HG03025 (cell line): ENCODE measurements at regions not wholly inside any gene's neighbourhood (a gene's known extent, or its start where the extent isn't known, plus 50 kb on each side); places are given as distances from the start of the nearest gene placed in this dataset.
"Not testable (repeated sequence)": the region's sequence is repeated elsewhere in the genome, so short reads cannot be mapped to it uniquely, and the experiment has no call there.

Experiments
- ATAC-seq: cut with Tn5 transposase; IDR thresholded peaks from one replicate; pipeline ENCODE4 v1.9.1; 2021; ENCODE audit warnings: mild to moderate bottlenecking, moderate library complexity; ENCODE audit not compliant: unreplicated experiment, low FRiP score

- ATAC-seq = not testable (repeated sequence)
Measured at GRCh38 chr1:146654763-146655162, 283.4 kb upstream of the NBPF12 start.

DNA sequence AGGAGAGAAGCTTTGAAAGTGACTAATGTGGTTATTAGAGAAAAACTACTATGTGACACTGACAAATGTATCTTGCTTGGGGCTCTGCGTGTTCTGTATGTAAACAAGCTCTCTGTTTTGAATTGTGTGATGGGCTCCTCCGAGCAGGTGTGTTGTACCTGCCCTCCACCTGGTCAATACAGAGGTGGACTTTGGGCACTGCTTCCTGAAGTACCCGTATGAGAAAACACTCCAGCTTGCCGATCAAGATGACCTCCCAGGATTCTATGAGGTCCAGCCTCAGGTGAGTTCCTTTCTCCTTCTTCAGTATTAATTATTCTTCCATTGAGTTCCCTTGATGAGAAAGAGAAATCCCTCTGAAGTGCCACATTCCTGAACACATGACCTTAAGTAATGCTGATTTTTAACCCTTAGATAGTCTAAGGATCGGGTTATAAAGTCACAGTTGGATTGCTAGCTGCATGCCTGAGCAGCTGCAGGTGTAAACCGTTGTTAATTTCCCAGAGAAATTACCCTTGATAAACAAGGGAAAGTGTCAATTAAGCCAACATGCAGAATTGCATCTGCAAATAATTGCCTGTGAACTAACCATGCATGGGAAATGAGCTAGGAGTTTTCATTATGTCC, 292.0 kb upstream of the NBPF12 start:
- not testable (repeated sequence) for ATAC-seq

DNA sequence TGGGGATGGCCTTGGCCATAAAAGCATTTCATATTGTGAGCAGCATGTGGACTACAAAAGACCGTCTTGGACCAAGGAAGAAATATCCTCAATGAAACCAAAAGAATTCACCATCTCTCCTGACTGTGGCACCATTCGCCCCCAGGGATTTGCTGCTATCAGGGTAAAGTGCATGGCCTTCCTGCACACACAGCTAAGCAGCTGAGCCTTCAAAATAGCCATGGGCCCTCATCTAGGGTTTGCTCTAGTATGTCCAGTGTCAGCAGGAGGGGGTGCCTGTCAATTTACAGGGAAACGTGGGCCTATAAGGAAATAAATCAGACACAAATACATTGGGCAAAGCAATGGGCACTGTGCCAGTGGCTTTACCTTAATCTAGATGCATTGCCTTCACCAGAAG, 296.6 kb upstream of the NBPF12 start:
- ATAC-seq = not testable (repeated sequence)

DNA sequence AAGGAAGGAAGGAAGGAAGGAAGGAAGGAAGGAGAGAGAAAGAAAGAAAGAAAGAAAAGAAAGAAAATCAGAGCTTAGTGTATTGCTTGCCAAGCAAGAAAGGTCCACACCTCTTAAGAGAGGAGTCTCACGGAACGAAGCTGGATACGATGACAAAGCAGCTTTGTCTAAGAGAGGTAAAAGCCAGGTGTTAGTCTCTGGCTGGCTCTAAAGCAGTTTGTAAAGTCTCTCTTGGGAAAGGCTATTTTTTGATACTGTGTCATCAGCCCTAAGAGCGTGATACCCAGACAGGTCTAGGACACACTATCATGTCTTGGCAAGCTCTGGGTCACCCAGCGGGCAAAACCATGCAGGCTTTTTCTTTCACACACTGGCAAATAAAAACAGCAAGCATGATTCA, 297.5 kb upstream of the NBPF12 start:
- ATAC-seq = not testable (repeated sequence)

- ATAC-seq = not testable (repeated sequence)
Measured at GRCh38 chr1:146630302-146630701, 307.8 kb upstream of the NBPF12 start.

- not testable (repeated sequence) for ATAC-seq
Measured at GRCh38 chr1:146618582-146618981, 319.5 kb upstream of the NBPF12 start.

DNA sequence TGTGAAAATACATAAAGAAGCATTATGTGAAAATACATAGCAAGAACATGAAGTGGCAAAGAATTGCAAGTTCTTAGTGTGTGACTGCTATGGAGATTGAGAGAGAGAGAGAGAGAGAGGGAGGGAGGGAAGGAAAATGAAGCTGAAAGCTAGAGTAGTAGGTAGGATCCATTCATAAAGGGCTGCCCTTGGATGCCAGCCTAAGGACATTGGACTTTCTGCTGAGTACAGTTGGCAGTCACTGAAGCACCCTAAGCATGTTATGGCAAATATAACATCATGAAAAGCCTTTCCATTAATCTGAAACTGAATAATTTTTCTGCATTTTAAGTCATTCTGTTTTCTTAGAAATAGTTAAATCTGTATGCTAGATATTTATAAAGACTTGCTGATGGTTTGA, 333.4 kb upstream of the NBPF12 start:
- not testable (repeated sequence) for ATAC-seq

DNA sequence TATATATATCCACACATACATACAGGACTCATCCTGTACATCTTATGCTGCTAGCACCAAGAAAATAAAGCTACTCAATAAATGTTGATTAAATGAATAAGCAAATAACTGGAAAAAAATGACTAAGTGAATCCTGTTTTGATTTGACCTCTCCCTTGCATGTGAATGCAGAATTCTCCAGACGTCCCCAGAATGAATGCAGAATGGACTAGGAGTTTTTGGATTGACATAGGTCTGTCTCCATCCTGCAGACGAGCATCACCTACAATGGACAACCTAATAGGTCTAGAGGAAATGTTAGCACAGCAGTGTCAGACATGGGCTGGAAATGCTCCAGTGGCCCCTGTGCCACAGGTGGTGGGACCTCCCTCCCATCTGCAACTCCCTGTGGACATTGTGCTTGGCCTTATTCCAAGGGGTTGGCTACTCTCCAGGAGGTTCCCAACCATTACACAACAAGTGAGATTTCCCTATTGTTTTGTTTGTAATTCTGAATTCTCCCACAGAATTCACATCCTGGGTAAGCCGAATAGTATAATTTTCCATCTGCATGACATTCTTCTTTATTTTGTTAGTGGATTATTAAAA, 337.3 kb upstream of the NBPF12 start:
- not testable (repeated sequence) for ATAC-seq

DNA sequence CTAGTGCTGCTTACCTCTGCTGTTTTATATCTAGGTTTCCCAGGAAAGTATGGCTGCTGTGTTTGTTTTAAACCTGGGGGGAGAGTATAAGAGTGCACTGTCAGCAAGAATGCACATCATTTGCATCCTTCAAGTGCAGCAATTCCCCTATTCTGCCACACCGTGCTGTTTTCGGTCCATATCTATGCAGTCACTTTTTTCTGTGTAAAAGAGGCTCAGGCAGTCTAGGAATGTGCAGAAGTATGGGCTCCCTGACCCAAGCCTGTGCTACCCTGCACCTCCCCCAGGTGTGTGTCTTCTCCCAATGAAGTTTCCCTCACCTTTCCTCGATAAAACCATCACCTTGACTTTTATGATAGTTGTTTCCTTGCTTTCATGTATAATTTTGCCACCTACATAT, 338.2 kb upstream of the NBPF12 start:
- ATAC-seq = not testable (repeated sequence)

- not testable (repeated sequence) for ATAC-seq
Measured at GRCh38 chr1:146581229-146581628, 352.4 kb upstream of the NOTCH2NLA start.

DNA sequence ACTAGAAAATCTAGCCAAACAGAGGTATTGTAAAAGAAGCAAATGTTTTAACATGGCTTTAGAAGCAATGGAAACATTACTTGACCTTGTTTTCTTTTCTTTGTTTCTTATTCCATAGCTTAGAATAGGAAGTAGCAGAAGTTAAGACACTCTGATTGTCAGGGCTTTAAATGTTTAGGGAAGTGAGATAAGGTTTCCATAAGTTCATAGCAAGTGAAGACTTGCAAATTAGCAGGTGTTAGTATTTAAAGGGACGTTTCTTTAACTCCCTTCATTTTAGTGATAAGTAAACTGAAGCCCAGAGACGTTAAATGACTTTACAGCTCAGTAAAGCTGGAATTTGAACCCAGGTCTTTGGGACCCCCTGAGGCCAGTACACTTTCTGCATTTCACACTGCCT, 338.7 kb upstream of the NOTCH2NLA start:
- not testable (repeated sequence) for ATAC-seq

- not testable (repeated sequence) for ATAC-seq
Measured at GRCh38 chr1:146558032-146558431, 329.2 kb upstream of the NOTCH2NLA start.

GRCh38 chr1:146556405-146556804, 327.6 kb upstream of the NOTCH2NLA start:
- ATAC-seq = not testable (repeated sequence)

DNA sequence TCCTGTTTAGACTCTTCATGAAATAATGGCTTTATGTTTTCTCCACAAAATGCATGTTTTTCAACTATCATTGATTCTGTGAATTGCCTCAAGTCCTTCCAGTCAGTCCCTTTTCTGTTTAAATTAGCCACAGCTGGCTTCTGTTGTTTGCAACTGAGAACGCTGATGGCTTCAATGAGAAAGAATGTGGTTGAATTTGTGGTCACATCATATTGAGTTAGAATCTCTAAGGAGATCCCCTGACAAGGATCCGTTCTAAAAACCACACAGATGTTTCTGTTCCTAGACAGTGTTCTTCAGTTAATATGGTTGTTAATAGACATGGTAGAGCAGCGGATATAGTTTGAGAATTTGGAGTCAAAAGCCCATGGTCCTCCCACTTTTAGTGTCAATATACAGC, 323.6 kb upstream of the NOTCH2NLA start:
- ATAC-seq = not testable (repeated sequence)

- not testable (repeated sequence) for ATAC-seq
Measured at GRCh38 chr1:146548684-146549083, 319.9 kb upstream of the NOTCH2NLA start.

DNA sequence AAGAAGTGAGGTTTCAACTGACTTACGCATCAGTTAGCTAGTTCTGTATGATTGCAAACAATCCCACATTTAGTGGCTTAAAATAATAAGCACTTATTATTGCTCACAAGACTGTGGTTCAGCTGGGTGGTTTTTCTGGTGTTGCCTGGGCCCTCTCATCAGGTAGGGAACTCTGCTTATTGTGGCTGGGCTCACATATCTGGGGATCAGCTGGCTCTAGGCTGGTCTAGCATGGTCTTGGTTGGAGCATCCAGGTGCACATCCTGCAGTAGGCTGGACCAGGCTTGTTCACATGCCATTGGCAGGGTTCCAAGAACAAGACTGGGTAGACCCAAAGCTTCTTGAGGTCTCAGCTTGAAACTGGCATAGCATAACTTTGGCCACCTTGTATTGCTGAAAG, 317.4 kb upstream of the NOTCH2NLA start:
- ATAC-seq = not testable (repeated sequence)

DNA sequence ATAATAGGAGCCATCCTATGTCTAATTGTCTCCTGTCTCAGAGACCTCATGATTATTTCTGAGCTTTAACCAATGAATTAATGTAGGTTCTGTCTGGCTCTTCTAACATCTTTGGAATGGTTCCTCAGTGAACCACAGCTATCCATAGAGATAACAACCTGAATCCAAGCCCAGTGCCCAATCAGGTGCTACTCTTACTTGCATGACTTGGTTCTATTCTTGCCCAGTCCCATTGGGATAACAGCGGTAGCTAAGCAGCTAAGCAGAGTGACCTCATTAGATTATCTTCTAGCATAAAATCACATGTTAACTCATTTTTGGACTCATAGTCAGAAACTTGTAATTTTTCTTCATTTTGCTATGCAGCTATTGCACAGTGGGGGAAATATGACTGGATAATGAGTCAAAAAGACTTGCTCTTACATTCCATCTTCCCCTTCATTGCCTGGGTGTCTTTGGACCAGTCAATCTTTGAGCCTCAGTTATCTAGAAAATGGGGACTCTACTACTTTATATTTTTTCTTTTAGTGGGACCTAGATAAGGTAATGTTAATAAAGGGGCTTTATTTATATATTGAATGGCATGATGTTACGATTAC, 309.1 kb upstream of the NOTCH2NLA start:
- not testable (repeated sequence) for ATAC-seq

DNA sequence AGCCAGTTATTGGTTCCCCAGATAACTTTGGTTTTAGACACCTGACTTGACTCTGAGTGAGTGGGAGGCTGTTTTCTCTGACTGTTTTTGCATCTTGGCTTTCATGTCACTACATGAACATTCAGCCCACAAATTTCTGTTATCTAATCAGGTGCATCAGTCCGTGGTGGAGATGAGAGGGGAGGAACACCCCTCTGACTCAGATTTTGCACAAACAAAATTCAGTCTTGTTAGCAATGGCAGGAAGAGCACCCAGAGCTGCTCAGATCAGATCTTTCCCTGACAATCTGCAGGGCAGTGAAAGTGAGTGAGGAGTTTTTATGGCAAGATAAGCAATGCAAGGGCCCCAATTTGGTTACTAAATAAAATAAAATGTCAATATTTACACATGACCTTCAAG, 307.2 kb upstream of the NOTCH2NLA start:
- peak; percentile 55 for ATAC-seq

DNA sequence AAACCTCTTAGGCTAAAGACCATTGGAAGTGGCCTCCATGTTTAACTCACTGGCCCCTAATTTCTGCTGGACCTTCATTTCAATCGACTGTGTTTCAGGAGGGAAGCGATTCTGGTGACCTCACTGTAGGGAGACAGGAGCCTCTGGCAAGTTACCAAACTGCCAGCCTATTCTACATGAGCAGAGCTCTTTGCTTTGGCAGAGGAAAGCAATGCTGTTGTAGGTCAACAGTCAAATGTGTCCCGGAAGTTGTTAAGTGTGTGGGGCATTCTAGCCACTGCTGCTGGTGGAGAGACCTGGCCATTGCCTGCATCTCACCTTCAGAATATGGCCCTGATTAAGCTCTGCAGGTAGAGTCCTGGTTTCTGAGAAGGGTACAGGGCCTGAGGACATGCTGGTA, 306.8 kb upstream of the NOTCH2NLA start:
- not testable (repeated sequence) for ATAC-seq

DNA sequence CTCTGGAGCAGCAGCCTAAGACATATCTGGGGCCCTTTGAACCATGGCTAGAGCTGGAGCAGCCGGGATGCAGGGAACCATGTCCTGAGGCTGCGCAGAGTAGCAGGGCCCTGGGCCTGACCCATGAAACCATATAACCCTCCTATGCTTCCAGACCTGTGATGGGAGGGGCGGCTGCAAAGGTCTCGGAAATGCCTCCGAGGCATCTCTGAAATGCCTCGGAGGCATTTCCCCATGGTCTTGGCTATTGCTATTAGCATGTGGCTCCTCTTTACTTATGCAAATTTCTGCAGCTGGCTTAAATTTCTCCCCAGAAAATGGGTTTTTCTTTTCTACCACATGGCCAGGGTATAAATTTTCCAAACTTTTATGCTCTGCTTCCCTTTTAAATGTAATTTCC, 302.1 kb upstream of the NOTCH2NLA start:
- not testable (repeated sequence) for ATAC-seq

- not testable (repeated sequence) for ATAC-seq
Measured at GRCh38 chr1:146522812-146523211, 294.0 kb upstream of the NOTCH2NLA start.

DNA sequence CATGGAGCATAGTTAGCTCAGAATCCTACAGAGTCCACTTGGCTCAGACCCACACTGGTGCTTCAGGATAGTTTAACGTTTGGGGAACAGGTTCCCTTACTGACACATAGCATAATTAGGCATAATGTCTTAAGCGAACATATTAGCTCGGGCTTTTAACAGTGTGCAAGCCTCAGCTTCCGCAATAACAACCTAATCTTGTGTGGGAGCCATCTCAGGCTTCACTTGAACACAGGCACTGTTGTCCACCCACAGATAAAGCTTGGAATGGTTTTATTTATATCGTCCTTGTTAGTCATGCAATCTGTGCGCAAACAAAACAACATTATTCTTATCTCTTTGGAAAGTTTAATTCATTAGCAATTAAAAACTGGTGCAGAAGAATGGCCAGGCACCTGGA, 293.5 kb upstream of the NOTCH2NLA start:
- ATAC-seq = not testable (repeated sequence)
